HEK293 (cell line): ENCODE measurements at regions not wholly inside any gene's neighbourhood (a gene's known extent, or its start where the extent isn't known, plus 50 kb on each side); places are given as distances from the start of the nearest gene placed in this dataset.

Experiments
- CTCF ChIA-PET: fragments of 350-600 bp; formaldehyde crosslinking; extraction: SDS; loops from one replicate; lab custom pipeline; 2021; ENCODE audit warnings: antibody characterized with exemption; lab: Yijun Ruan, JAX
- POLR2A ChIA-PET: fragments of 300-600 bp; formaldehyde crosslinking; extraction: SDS; loops from one replicate; lab custom pipeline; 2020; ENCODE audit warnings: antibody characterized with exemption, inconsistent platforms; lab: Yijun Ruan, JAX
- H3K27ac ChIP-seq: fragments of 200-500 bp; sonication (Bioruptor generic); 2 replicates; pipeline ENCODE4 v1.5.1; 2014; ENCODE audit warnings: low read depth, low read length, control low read depth, inconsistent platforms; ENCODE audit errors: extremely low read depth
- H3K36me3 ChIP-seq, 2 experiments: fragments of 200-500 bp in 1 of 2; sonication (Bioruptor generic) in 1 of 2; 1 replicate in 1 of 2; 2 replicates in 1 of 2; pipeline ENCODE4 v1.5.1; 2014 to 2017; ENCODE audit warnings: inconsistent platforms in 2 of 2, low read length in 2 of 2; ENCODE audit not compliant: control insufficient read depth in 2 of 2, insufficient read depth in 1 of 2
- H3K4me1 ChIP-seq: fragments of 200-500 bp; sonication (Bioruptor generic); 2 replicates; pipeline ENCODE4 v1.5.1; 2014; ENCODE audit warnings: mild to moderate bottlenecking, low read length, inconsistent platforms; ENCODE audit not compliant: control insufficient read depth, insufficient read depth
- H3K4me3 ChIP-seq: 2 replicates; pipeline ENCODE4 v1.5.1; 2011; ENCODE audit warnings: low read depth, mild to moderate bottlenecking, control low read depth, low read length, moderate library complexity
- H3K9me3 ChIP-seq: fragments of 200-500 bp; sonication (Bioruptor generic); 2 replicates; pipeline ENCODE4 v1.5.1; 2014; ENCODE audit warnings: low read depth, low read length, inconsistent platforms; ENCODE audit not compliant: control insufficient read depth, insufficient read depth
- HOXD13 ChIP-seq: sonication (generic); formaldehyde crosslinking; IDR thresholded peaks from 2 replicates; pipeline ENCODE4 v1.8.0; 2022; ENCODE audit warnings: missing genetic modification reagents, borderline replicate concordance
- KLF16 ChIP-seq: fragments of 450-650 bp; formaldehyde crosslinking; IDR thresholded peaks from 2 replicates; pipeline ENCODE4 v1.5.1; 2017; ENCODE audit warnings: missing biosample characterization, missing genetic modification characterization
- MZF1 ChIP-seq: fragments of 450-650 bp; formaldehyde crosslinking; IDR thresholded peaks from 2 replicates; pipeline ENCODE4 v1.5.1; 2017; ENCODE audit warnings: missing biosample characterization, missing genetic modification characterization, borderline replicate concordance
- YY2 ChIP-seq: fragments of 450-650 bp; formaldehyde crosslinking; IDR thresholded peaks from 2 replicates; pipeline ENCODE4 v1.5.1; 2016; ENCODE audit warnings: missing biosample characterization, missing genetic modification characterization
- ZBTB20 ChIP-seq: fragments of 450-650 bp; formaldehyde crosslinking; IDR thresholded peaks from 2 replicates; pipeline ENCODE4 v1.5.1; 2016; ENCODE audit warnings: missing biosample characterization, missing genetic modification characterization
- ZNF138 ChIP-seq: fragments of 450-650 bp; formaldehyde crosslinking; IDR thresholded peaks from 2 replicates; pipeline ENCODE4 v1.5.1; 2016; ENCODE audit warnings: missing biosample characterization, missing genetic modification characterization, borderline replicate concordance
- ZNF501 ChIP-seq: fragments of 450-650 bp; formaldehyde crosslinking; IDR thresholded peaks from 2 replicates; pipeline ENCODE4 v1.5.1; 2016; ENCODE audit warnings: missing biosample characterization, missing genetic modification characterization
- ZNF677 ChIP-seq: fragments of 450-650 bp; IDR thresholded peaks from 2 replicates; pipeline ENCODE4 v1.5.0; 2018; ENCODE audit warnings: missing biosample characterization, mild to moderate bottlenecking, missing genetic modification characterization, moderate library complexity
- ZNF707 ChIP-seq: fragments of 450-650 bp; formaldehyde crosslinking; IDR thresholded peaks from 2 replicates; pipeline ENCODE4 v1.5.1; 2016; ENCODE audit warnings: missing biosample characterization, missing genetic modification characterization
- ZNF777 ChIP-seq: fragments of 450-650 bp; formaldehyde crosslinking; IDR thresholded peaks from 2 replicates; pipeline ENCODE4 v1.5.1; 2017; ENCODE audit warnings: missing biosample characterization, missing genetic modification characterization, borderline replicate concordance
- ZSCAN16 ChIP-seq: fragments of 450-650 bp; formaldehyde crosslinking; IDR thresholded peaks from 2 replicates; pipeline ENCODE4 v1.5.1; 2016; ENCODE audit warnings: missing biosample characterization, missing genetic modification characterization
- TF ChIP-seq, protein P1 (sequence below): fragments of 450-650 bp; formaldehyde crosslinking; IDR thresholded peaks from 2 replicates; pipeline ENCODE4 v1.5.1; 2017; ENCODE audit warnings: missing biosample characterization, missing genetic modification characterization
- TF ChIP-seq, protein P2 (sequence below): fragments of 450-650 bp; formaldehyde crosslinking; IDR thresholded peaks from 2 replicates; pipeline ENCODE4 v1.5.1; 2016; ENCODE audit warnings: missing biosample characterization, missing genetic modification characterization
- TF ChIP-seq, protein P3 (sequence below): fragments of 450-650 bp; formaldehyde crosslinking; IDR thresholded peaks from 2 replicates; pipeline ENCODE4 v1.5.1; 2016; ENCODE audit warnings: missing biosample characterization, missing genetic modification characterization
- TF ChIP-seq, protein P4 (sequence below): fragments of 450-650 bp; formaldehyde crosslinking; IDR thresholded peaks from 2 replicates; pipeline ENCODE4 v1.5.1; 2016; ENCODE audit warnings: missing biosample characterization, missing genetic modification characterization, borderline replicate concordance

DNA sequence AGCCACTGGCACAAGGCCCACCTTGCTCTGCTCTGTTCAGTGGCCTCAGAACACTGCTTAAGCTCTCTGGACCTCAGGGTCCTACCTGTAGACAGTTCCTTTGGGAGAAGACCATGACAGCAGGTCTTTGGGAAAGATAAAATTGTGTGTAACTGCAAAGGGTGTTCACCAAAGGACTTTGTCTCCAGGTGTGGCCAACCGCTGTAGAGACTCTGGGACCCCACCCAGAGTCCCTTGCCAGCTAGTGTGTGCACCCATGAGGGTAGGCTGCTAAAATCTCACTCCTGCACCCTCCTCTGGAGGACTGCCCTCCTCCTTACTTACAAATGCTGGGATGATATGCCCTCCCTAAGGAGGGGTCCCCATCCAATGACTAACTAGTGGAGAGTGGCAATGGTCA, 211.2 kb downstream of the TSHZ3 start:
- TF ChIP-seq, protein P1, sequence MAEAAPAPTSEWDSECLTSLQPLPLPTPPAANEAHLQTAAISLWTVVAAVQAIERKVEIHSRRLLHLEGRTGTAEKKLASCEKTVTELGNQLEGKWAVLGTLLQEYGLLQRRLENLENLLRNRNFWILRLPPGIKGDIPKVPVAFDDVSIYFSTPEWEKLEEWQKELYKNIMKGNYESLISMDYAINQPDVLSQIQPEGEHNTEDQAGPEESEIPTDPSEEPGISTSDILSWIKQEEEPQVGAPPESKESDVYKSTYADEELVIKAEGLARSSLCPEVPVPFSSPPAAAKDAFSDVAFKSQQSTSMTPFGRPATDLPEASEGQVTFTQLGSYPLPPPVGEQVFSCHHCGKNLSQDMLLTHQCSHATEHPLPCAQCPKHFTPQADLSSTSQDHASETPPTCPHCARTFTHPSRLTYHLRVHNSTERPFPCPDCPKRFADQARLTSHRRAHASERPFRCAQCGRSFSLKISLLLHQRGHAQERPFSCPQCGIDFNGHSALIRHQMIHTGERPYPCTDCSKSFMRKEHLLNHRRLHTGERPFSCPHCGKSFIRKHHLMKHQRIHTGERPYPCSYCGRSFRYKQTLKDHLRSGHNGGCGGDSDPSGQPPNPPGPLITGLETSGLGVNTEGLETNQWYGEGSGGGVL (tag by site-specific recombination) = no peak
- no peak for TF ChIP-seq ZNF138 (tag by site-specific recombination)
- TF ChIP-seq, protein P2, sequence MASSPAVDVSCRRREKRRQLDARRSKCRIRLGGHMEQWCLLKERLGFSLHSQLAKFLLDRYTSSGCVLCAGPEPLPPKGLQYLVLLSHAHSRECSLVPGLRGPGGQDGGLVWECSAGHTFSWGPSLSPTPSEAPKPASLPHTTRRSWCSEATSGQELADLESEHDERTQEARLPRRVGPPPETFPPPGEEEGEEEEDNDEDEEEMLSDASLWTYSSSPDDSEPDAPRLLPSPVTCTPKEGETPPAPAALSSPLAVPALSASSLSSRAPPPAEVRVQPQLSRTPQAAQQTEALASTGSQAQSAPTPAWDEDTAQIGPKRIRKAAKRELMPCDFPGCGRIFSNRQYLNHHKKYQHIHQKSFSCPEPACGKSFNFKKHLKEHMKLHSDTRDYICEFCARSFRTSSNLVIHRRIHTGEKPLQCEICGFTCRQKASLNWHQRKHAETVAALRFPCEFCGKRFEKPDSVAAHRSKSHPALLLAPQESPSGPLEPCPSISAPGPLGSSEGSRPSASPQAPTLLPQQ (tag by site-specific recombination) = no peak
- no peak for TF ChIP-seq ZNF707 (tag by site-specific recombination)
- TF ChIP-seq MZF1 (tag by site-specific recombination) = no peak
- no peak for TF ChIP-seq YY2 (tag by site-specific recombination)
- TF ChIP-seq ZNF777 (tag by site-specific recombination) = no peak
- H3K4me1 ChIP-seq = no peaks in the 10 kb centered on the region
- POLR2A ChIA-PET = no interaction called here
- no peak overlapping the region for H3K27ac ChIP-seq
- H3K4me3 ChIP-seq = no peak overlapping the region
- peaks cover 10% of the 10 kb centered on the region for H3K9me3 ChIP-seq
- CTCF ChIA-PET = interaction anchor here (2.3 kb wide), 1 partner anchor 83 kb away, joined by 7 read pairs; no protein-coding TSS in a partner anchor
- no peaks in the 10 kb centered on the region for H3K36me3 ChIP-seq

DNA sequence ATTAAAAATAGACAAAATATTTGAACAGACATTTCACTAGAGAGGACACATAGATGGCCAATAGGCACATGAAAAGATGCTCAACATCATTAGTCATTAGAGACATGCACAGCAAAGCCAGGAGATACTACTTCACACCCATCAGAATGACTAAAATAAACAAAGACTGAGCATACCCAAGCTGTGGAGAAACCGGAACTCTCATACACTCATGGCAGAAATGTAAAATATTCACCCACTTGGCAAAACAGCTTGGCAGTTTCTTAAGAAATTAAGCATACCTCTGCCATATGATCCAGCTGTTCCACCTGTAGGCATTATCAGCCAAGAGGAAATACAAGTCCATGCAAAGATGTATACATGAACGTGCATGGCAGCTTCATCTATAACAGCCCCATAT, 213.4 kb downstream of the TSHZ3 start:
- TF ChIP-seq, protein P3, sequence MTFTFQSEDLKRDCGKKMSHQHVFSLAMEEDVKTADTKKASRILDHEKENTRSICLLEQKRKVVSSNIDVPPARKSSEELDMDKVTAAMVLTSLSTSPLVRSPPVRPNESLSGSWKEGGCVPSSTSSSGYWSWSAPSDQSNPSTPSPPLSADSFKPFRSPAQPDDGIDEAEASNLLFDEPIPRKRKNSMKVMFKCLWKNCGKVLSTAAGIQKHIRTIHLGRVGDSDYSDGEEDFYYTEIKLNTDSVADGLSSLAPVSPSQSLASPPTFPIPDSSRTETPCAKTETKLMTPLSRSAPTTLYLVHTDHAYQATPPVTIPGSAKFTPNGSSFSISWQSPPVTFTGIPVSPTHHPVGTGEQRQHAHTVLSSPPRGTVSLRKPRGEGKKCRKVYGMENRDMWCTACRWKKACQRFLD (tag by site-specific recombination) = no peak
- TF ChIP-seq ZNF677 (tag by site-specific recombination) = no peak
- TF ChIP-seq, protein P4, sequence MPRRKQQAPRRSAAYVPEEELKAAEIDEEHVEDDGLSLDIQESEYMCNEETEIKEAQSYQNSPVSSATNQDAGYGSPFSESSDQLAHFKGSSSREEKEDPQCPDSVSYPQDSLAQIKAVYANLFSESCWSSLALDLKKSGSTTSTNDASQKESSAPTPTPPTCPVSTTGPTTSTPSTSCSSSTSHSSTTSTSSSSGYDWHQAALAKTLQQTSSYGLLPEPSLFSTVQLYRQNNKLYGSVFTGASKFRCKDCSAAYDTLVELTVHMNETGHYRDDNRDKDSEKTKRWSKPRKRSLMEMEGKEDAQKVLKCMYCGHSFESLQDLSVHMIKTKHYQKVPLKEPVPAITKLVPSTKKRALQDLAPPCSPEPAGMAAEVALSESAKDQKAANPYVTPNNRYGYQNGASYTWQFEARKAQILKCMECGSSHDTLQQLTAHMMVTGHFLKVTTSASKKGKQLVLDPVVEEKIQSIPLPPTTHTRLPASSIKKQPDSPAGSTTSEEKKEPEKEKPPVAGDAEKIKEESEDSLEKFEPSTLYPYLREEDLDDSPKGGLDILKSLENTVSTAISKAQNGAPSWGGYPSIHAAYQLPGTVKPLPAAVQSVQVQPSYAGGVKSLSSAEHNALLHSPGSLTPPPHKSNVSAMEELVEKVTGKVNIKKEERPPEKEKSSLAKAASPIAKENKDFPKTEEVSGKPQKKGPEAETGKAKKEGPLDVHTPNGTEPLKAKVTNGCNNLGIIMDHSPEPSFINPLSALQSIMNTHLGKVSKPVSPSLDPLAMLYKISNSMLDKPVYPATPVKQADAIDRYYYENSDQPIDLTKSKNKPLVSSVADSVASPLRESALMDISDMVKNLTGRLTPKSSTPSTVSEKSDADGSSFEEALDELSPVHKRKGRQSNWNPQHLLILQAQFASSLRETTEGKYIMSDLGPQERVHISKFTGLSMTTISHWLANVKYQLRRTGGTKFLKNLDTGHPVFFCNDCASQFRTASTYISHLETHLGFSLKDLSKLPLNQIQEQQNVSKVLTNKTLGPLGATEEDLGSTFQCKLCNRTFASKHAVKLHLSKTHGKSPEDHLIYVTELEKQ (tag by site-specific recombination) = no peak
- Histone ChIP-seq H3K27ac (no peak overlapping the region), H3K36me3 (no peaks in the 10 kb centered on the region), H3K4me3 (no peak overlapping the region), H3K9me3 (peaks cover 10% of the 10 kb centered on the region), H3K4me1 (no peaks in the 10 kb centered on the region)
- ChIA-PET POLR2A (no interaction called here), CTCF (interaction anchor here (1.0 to 2.3 kb wide), 3 partner anchors 10 to 81 kb away, joined by 3 to 7 read pairs (median 4); no protein-coding TSS in a partner anchor)

DNA sequence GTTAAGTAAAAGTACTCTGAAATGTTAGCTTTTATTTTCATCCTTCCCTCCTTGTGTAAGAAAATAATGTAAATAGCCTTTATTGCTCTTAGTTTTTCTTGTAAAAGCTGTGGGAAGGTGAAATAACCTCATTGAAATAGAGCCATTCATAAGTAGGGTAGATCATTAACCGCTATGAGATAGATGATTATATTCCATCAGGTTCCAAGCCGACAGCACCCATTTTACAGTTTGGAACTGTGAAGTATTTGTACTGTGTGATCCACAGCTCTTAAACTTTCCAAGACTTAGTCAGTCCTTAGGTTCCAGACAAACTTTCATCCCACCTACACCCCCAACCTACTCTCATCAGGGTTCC, 216.5 kb downstream of the TSHZ3 start:
- no peak for TF ChIP-seq HOXD13 (CRISPR knock-in tag)
- TF ChIP-seq YY2 (tag by site-specific recombination) = no peak
- no peak for TF ChIP-seq KLF16
- no peak for TF ChIP-seq ZNF501 (tag by site-specific recombination)
- TF ChIP-seq ZBTB20 (tag by site-specific recombination) = no peak
- no peak for TF ChIP-seq ZSCAN16
- TF ChIP-seq, all 188 proteins: peak for 0
- ChIA-PET POLR2A (no interaction called here), CTCF (interaction anchor here (0.7 to 0.8 kb wide), 2 partner anchors 64 to 450 kb away, joined by 3 read pairs; no protein-coding TSS in a partner anchor)
- H3K9me3 ChIP-seq = peaks cover 10% of the 10 kb centered on the region
- no peaks in the 10 kb centered on the region for H3K4me1 ChIP-seq
- H3K27ac ChIP-seq = no peak overlapping the region
- H3K4me3 ChIP-seq = no peak overlapping the region
- no peaks in the 10 kb centered on the region for H3K36me3 ChIP-seq
